ENCODE measurements at regions not wholly inside any gene's neighbourhood (a gene's known extent, or its start where the extent isn't known, plus 50 kb on each side); places are given as distances from the start of the nearest gene placed in this dataset.

DNA sequence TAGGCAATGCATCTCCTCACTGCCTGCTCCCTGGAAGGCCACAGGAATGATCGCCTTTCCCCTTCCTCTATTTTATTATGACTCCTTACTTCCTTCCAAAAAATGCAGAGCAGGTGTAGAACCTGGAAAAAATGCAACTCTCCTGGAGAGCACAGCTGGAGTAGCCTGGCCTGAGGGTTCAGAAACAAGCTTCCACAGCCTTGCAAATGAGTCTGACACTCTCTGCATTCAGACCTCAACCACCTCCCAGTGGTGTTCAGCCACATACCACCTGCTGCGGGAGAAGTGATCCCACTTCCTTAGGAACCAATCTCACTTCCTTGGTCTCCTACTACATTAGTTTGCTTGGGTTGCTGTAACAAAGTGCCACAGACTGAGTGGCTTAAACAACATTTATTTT, 368.1 kb upstream of the NOCT start:
- TF ChIP-seq POLR2AphosphoS5 (IDR thresholded peaks at IDR 0.05; ENCODE audit: borderline replicate concordance, low read depth, low read length) (no peak), EZH2 (IDR thresholded peaks at IDR 0.05) (no peak)
